ENCODE measurements at regions not wholly inside any gene's neighbourhood (a gene's known extent, or its start where the extent isn't known, plus 50 kb on each side); places are given as distances from the start of the nearest gene placed in this dataset.

DNA sequence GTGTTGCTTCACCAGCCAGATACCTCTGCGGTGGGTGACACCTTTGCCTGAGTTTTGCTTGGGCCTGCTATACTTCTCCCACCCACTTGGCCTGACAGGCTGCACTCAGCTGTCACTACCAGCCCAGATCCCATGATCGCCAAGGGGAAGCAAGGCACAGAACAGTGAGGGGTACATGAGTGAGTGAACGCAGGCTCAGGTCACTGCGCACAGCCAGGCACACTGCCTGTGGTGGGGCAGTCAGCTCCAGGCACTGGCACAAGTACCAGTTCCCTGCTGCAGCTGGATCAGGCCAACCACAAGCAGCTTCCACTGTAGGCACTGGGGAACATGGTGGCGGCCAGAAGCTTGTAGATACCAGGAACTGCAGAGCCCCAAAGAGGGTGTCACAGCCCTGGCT, 441.9 kb upstream of the GRM3 start:
- Histone ChIP-seq H2AFZ (ENCODE audit: low read depth, low read length) (no peak overlapping the region), H3K4me2 (ENCODE audit: insufficient read depth, low read length) (no peak overlapping the region), H3K36me3 (ENCODE audit: control insufficient read depth, insufficient read depth, low read length) (no peaks in the 10 kb centered on the region), H3K4me1 (replicated peaks in 1 of 2; ENCODE audit: control insufficient read depth in 2 of 2, insufficient read depth in 2 of 2, low read length in 2 of 2) (no peaks in the 10 kb centered on the region), H3K9ac (ENCODE audit: insufficient read depth in 1 of 2, low read depth in 2 of 2, low read length in 2 of 2) (no peak overlapping the region), H3K4me3 (no peak overlapping the region), H3K79me2 (ENCODE audit: control insufficient read depth, insufficient read depth, low read length) (no peaks in the 10 kb centered on the region), H3K27me3 (ENCODE audit: control insufficient read depth in 2 of 2, insufficient read depth in 2 of 2, low read length in 2 of 2) (no peaks in the 10 kb centered on the region), H3K27ac (ENCODE audit: extremely low read depth, low read depth, low read length) (no peak overlapping the region), H4K20me1 (replicated peaks; ENCODE audit: control insufficient read depth, insufficient read depth, low read length) (no peaks in the 10 kb centered on the region), H3K9me3 (replicated peaks; ENCODE audit: control insufficient read depth, insufficient read depth, low read depth, low read length) (no peaks in the 10 kb centered on the region; the same call in 1 of the 2 replicates), H3K9me1 (ENCODE audit: control insufficient read depth, insufficient read depth, low read length) (no peaks in the 10 kb centered on the region)
- POLR2A ChIA-PET = interaction anchor here (0.6 kb wide), 1 partner anchor 213 kb away, joined by 3 read pairs; no protein-coding TSS in a partner anchor
- TF ChIP-seq, protein P1, sequence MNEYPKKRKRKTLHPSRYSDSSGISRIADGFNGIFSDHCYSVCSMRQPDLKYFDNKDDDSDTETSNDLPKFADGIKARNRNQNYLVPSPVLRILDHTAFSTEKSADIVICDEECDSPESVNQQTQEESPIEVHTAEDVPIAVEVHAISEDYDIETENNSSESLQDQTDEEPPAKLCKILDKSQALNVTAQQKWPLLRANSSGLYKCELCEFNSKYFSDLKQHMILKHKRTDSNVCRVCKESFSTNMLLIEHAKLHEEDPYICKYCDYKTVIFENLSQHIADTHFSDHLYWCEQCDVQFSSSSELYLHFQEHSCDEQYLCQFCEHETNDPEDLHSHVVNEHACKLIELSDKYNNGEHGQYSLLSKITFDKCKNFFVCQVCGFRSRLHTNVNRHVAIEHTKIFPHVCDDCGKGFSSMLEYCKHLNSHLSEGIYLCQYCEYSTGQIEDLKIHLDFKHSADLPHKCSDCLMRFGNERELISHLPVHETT (CRISPR knock-in tag; conservative IDR thresholded peaks at IDR 0.05 in 1 of 2, IDR thresholded peaks at IDR 0.05 in 1 of 2) = no peak
- TF ChIP-seq ZNF644 (tag; IDR thresholded peaks at IDR 0.05; ENCODE audit: low read depth) (no peak), MAFK (IDR thresholded peaks at IDR 0.05; ENCODE audit: low read length) (no peak), ZNF778 (CRISPR knock-in tag; IDR thresholded peaks at IDR 0.05) (no peak), SREBF1 (IDR thresholded peaks at IDR 0.05; ENCODE audit: borderline replicate concordance, low read depth, low read length) (no peak), ZSCAN29 (IDR thresholded peaks at IDR 0.05) (no peak)
- in situ Hi-C loops (cut with MboI) (no loop called here), intact Hi-C loops (cut with micrococcal nuclease) (no loop called here)
- ATAC-seq (no peak), FAIRE-seq (no peak), DNase-seq (ENCODE audit: extremely low read depth in 1 of 4, low spot score in 3 of 4) (no peak)
- CTCF ChIA-PET (ENCODE audit: low intra/inter-chr PET ratio) = no interaction called here
- BruUV-seq (replicated peaks) = no TSS peak
- 4% methylated on average over 4 of the region's 5 CpGs for WGBS (ENCODE audit: insufficient coverage, low coverage, missing lambda C conversion rate)

Data from K562 (cell line).